Stomach (tissue), 4 donors: ENCODE measurements at regions not wholly inside any gene's neighbourhood (a gene's known extent, or its start where the extent isn't known, plus 50 kb on each side); places are given as distances from the start of the nearest gene placed in this dataset.

Experiments used
- CTCF ChIP-seq, 7 experiments: fragments of 450-650 bp in 4 of 7; fragments of 200-600 bp in 3 of 7; sonication (generic) in 3 of 7; IDR thresholded peaks; one replicate each; pipeline ENCODE4 v1.5.1; 2016 to 2019; ENCODE audit warnings: antibody characterized with exemption in 7 of 7, control low read depth in 2 of 7, mild to moderate bottlenecking in 1 of 7
- EP300 ChIP-seq: sonication (generic); formaldehyde crosslinking; IDR thresholded peaks from one replicate; pipeline ENCODE4 v1.6.1; 2017; ENCODE audit warnings: antibody characterized with exemption
- POLR2A ChIP-seq, 4 donors: fragments of 450-650 bp; IDR thresholded peaks; one replicate each; pipeline ENCODE4 v1.6.1; 2016; ENCODE audit warnings: antibody characterized with exemption in 4 of 4, control low read depth in 2 of 4, mild to moderate bottlenecking in 1 of 4, moderate library complexity in 1 of 4
- POLR2AphosphoS5 ChIP-seq, 3 donors: sonication (generic); formaldehyde crosslinking; IDR thresholded peaks; one replicate each; pipeline ENCODE4 v1.6.1; 2016; ENCODE audit warnings: antibody characterized with exemption in 3 of 3

- TF ChIP-seq CTCF (IDR thresholded peaks at IDR 0.05) = no peak
- no peak for TF ChIP-seq POLR2A (IDR thresholded peaks at IDR 0.05)
- no peak for TF ChIP-seq EP300
- TF ChIP-seq POLR2AphosphoS5 (IDR thresholded peaks at IDR 0.05) = no peak
Observed at GRCh38 chr1:201589186-201589585, 50.3 kb downstream of the NAV1 start.
